Stimulated activated CD4-positive, alpha-beta T cell treated with anti-CD3 and anti-CD28 coated beads, Interleukin-1b, Interleukin-23, amount 100 ng/mL, for 48 hours (primary cell): ENCODE measurements at regions not wholly inside any gene's neighbourhood (a gene's known extent, or its start where the extent isn't known, plus 50 kb on each side); places are given as distances from the start of the nearest gene placed in this dataset.

Source experiments
- DNase-seq: peaks from one replicate; pipeline ENCODE4 v3.0.0-alpha.2; 2020

DNA sequence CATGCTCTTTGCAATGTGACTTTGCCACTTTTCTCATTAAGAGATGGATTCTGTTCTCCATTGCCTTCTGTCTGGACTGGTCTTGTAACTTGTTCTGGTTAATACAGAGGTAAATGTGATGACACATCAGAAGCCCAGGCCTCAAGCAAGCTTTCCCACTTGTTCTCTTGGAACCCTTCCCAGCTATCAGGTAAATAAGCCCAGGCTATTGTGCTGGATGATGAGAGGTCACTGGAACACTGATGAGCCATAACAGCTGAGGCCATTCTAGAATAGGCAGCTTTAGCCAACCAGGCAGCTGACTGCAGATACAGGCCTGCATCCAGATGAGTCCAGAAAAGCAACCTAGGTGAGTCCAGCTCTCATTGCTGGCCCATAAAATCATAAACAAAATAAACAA lies 1007.0 kb upstream of the ACVR2A start:
- no peak for DNase-seq

DNA sequence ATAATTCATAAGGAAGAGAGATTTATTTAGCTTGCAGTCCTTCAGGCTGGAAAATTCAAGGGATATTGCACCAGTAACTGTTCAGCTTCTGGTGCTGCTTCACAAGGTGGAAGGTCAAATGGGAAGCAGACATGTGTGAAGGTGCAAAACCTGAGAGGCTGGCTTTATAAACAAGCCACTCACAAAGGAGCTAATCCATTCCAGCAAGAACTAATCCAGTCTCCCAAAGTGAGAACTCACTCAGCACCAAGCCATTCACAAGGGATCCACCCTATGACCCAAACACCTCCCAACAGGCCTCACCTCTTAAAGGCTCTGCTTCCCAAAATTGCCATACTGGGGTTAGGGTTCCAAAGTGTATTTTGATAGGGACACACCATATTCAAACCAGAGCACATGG lies 1018.4 kb upstream of the ACVR2A start:
- DNase-seq, result no peak

DNA sequence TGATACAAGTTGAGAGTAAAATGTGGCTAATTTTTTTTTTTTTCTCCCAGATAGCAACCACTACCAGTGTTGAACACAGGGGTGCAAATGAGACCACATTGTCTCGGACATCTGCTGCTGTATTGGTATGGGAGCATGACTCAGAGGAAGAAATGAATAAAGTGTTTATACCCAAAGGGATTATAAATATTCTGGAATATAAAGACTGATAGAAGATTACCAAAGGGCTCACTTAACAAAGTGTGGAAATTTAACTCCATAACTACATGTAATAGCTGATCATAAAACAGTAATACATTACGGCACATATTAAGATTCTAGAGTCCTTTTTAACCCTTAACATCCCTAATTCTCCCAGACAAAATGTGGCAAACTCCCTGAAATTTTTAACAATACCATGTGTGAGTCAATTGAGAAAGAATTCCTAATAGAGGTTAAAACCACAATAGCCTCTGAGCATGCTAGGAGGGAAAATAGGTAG lies 1023.0 kb upstream of the ACVR2A start:
- no peak for DNase-seq

DNA sequence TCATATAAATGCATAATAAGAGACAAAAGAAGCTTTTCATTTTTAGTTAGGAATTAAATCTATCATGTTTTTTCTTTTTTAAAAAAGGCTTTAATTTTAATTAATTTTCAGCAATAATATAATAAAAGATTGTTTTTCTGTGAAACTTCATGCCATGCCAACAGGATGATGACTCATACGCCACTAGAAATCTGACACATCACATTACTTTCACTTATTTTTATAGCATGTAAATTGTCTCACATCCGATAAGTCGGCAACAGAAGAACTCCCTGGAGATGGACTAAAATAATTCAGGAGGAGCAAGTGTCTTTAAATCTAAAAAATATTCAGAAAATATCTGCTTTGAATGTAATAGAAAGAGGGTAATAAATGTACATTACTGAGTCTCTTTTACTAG lies 1024.2 kb upstream of the ACVR2A start:
- no peak for DNase-seq

DNA sequence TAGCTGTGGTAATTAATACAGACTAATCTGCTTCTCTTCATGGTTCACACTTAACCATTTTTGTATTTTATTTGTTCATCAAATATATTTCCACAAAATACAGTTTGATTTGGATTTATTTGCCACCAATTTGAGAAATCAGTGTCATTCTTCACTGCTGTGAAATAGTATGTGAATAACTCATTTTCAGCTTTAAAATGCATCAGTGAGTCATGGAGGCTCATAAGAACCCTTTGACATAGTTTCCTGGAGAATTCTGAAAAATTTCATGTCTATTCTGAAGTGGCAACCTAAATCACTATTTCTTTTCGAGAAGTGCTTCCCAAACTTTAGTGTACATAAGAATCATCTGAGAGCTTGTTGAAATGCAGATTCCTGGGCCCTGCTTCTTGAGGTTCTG lies 1026.7 kb upstream of the ACVR2A start:
- DNase-seq, result no peak

DNA sequence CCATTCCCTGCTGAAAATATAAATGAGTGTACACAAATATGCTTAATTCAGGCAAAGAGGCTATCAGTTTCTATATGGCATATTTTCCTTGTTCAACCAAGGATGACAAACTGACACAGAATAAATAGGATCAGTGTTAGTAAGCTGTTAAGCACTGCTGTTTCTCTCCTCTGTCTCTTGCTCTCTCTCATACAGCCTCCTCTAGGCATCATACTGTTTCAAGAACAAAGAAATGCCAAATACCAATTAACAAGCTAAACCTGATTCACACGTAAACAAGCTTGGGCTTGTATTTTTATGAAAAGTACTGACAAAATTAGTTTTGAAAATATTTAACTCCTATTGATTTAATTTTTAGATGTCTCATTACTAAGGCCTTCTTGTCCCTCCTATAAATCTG lies 1027.2 kb upstream of the ACVR2A start:
- no peak for DNase-seq

DNA sequence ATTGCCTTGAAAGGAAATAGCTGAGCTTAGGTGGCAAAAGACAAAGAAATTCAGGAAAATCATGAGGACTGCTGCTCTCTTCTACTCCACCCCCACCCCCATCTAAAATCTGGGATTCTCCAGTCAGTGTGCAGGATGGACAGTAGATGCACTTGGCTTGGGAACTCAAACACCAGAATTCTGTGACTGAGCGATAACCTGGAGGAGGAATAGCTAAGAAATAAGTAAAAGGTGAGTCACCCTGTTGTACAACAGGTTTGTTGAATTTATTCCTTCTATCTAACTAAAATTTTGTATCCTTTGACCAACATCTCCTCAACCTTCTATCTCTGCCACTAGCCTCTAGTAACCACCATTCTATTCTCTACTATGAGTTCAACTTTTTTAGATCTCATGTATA lies 1029.9 kb upstream of the ACVR2A start:
- no peak for DNase-seq

DNA sequence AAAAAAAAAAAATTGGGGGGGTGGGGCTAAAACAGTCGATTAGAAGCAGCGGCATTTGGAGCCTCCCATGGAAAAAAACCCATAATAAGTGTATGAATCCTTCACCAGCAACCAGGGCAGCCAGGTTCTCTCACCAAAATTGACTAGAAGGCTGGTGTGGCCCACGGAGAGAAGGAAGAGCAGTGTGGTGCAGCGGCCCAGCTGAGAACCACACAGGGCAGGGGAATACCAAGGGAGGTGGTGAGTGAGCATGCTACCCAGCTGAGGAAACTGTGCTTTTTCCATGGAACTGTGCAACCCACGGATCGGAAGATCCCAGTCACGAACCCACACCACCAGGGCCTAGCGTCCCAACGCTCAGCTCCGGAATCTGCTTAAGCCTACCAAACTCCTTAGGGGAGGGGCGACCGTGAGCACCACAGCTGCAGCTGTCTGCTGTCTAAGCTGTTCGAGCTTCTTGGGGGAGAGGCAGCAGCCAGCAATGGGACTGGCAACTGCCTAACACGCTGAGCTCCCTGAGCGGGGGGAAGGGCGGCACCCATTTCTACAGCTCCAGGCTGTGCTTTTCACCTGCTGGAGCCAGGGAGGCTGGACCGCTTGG lies 1037.2 kb upstream of the ACVR2A start:
- DNase-seq, result no peak

DNA sequence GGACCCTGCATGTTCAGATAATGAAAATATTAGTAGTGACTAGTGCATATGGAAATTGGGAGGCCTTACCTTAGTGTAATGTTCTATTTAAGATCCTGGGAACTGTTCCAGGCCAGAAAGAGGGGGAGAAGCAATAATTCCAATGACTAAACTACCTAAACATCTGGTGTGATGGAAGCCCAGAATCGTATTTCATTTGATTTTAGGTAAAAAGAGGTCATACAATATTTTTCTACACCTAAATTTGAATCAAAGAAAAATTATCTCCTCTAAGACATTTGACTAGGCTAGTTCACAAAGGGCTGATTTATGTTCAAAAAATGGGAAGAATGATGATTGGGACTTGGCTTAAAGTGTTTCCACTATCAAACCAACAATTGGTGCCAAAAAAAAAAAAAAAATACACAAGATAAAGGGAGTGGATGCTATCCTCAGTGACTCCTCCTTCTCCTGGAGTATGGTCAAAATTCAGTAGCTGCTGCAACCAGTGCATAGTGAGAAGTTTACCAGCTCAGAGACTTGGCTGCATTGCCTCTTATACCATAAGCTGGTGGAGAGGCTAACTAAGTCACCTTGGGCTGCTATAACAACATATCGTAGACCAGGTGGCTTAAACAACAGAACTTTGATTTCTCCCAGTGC lies 1038.3 kb upstream of the ACVR2A start:
- DNase-seq, result no peak

DNA sequence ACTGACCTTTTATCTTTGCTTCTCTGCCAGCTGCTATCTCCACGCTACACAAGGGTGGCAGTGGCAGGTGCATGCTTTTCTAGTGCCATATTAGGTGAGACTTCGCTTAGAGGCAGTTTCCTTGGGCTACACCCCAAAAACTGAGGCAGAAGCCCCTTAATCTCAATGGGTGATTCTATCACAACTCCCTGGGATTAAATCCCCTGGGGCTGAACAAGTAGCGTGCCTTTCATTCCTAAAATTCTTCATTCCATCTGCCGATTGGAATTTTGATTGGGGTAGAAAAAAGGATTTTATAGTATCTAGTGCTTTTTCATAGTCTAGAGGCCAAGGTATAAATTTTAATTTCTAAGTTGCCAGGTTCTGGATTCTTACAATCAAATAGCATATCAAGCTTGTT lies 1040.5 kb upstream of the ACVR2A start:
- no peak for DNase-seq

DNA sequence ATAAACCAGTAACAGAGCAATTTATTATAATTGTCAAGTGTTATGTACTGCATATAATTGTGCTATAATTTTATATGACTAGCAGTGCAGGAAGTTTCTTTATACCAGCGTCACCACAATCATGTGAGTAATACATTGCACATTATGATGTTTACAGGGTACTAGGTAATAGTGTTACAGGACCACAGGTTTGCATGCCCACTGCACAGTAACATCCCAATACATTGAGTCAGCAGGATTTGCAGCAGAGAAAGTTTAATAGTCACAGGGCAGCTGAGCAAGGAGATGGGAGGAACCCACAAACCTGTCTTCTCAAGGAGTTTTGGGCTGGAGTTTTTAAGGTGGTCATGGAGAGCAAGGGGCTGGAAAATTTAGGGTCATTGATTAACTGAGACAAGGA lies 1042.9 kb upstream of the ACVR2A start:
- no peak for DNase-seq

DNA sequence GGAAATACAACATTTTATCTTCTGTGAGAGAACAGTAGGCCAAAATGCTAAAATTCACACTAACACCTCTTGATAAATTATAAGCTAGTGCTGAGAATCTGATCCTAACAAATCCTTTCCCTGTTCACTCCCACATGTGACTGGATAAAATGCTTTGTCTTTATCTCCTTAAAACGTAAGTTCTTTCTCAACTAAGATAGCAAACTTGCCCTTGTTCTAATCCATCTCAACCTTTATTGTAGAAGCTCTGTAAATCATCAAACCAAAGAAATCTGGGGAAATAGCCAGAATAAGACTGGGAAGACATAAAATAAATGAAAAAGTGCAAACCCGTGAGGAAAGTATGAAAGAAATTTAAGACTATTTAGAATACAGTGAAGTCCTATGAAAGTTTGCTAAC lies 1058.4 kb upstream of the ACVR2A start:
- DNase-seq, result no peak

DNA sequence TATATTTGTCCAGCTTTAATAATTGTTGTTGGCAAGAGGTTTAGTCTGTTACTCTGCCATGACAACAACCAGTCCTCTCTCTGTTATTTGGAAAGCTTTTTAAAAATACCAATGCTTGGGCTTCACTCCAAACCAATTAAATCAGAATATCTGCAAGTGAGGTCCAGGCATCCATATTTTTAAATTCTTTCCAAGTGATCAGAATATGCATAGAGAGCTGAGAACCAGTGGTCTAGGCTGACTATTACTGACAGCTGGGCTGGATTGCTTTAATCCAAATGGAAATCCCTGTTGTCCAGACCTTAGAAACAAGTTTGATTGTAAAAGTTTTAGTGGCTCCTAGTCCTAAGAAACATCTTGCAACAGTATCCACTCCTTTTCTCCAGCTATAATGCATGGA lies 1059.7 kb upstream of the ACVR2A start:
- DNase-seq, result no peak

DNA sequence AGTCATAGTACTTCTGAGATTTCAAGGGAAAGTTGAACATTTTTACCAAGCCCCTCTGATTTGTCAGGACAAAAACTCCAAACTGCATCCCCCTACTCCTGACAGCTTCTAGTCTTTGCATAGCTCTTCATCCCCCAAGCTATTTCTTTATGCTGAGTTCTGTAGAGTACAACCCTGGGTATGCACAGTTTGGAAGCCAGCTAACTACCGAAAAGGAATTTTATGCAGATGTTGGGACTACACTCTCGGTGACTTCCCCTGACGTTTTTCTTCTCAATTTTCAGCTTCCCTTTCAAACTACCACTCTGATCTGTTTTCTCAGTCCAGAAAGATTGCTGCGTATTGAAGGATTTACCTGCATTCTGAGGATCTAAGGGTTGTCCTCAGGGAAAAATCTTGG lies 1060.2 kb upstream of the ACVR2A start:
- no peak for DNase-seq

DNA sequence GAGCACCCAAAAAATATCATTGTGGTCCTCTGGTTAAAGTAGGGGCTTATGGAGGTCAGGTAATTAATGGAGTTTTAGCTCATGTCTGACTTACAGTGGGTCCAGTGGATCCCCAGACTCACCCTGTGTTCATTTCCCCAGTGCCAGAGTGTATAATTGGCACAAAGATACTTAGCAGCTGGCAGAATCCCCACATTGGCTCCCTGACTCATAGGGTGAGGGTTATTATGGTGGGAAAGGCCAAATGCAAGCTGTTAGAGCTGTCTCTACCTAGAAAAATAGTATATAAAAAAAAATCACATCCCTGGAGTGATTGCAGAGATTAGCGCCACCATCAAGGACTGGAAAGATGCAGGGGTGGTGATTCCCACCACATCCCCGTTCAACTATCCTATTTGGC lies 1067.6 kb upstream of the ACVR2A start:
- DNase-seq, result no peak

DNA sequence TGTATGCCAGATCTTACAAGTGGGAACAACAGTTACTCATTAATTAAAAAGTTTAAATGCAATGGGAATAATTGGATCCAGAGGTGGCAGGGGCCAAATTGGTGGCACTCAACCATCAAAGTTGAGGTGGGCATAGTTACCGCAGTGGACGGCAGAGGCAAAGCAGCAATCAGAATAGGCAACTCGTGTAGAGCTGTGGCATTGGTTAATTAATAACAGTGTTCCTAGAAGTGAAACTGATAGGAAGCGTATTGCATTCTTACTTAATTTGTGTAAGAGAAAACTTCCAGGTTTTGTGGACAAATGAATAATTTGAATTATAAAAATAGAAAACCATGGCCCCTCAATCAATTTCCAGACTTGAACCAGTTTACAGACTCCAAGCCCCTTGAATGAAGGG lies 1068.2 kb upstream of the ACVR2A start:
- no peak for DNase-seq

DNA sequence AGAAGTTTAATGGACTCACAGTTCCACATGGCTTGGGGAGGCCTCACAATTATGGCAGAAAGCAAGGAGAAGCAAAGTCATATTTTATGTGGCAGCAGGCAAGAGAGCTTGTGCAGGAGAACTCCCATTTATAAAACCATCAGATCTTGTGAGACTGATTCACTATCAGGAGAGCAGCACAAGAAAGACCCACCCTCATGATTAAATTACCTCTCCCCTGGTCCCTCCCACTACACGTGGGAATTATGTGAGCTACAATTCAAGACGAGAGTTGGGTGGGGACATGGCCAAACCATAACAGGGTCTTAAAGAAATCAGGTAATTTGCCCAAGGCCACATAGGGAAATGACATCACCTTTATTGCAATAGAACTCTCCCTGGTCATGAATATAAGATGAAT lies 1073.3 kb upstream of the ACVR2A start:
- no peak for DNase-seq

DNA sequence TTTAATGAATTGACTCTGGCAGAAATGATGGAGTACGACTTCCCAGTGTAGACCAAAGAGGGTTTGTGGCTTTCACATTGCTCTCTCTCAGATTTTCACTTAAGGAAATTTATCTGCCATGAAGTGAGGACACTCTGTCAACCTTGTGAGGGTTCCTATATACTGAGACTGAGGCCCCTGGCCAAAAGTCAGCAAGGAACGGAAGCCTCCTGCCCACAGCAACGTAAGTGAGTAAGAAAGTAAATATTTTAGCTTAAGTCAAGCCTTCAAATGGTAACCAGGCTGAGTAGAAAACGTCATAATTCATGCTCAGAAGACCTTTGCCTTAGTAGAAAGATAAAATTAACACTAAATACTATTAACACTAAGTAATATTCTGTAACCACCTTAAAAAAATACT lies 1080.5 kb upstream of the ACVR2A start:
- DNase-seq, result no peak

DNA sequence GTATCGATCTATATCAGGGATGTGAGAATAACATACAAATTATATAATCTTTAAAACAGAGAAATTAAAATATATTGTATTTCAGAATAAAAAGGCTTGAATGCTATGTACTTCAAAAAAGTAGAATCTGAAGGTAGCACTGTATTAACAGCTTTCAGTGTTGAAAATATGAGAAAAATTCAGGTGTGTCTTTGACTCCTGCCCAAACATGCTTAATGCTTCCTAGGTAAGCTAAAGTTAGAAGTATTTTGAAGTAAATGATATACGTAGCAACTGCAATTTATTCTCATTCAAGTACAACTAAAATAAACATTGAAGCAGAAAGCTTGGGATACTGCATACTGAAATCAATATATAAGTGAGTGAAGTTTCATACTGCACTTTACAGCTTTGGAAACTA lies 1082.0 kb upstream of the ACVR2A start:
- no peak for DNase-seq

DNA sequence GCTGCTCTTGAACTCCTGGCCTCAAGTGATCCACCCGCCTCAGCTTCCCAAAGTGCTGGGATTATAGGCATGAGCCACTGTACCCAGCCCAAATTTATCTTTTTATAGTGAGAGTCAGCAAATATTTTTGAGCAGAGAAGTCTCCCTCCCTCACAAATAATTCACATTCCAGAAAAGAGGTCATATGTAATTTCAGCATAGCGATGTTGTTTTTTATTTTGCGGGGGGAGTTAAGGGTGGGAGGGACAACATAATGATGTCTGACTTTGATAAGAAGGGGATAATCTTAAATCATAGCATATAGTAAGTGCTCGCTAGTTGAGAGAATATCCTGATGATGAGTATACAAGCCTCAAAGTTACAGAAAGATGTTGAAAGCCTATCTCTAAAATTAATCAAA lies 1090.2 kb upstream of the ACVR2A start:
- DNase-seq, result no peak

DNA sequence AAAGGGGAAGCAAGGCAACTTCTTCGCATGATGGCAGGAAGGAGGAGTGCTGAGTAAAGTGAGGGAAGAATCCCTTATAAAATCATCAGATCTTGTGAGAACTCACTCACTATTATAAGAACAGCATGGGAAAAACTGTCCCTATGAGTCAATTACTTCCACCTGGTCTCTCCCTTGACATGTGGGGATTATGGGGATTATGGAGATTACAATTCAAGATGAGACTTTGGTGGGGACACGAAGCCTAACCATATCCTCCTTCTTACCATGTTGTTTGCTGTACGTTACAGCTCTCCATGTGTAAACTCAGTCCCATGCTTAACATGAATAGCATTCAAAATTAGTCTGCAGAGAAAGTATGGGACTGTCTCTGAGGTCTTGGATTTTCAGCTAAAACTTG lies 1096.8 kb upstream of the ACVR2A start:
- no peak for DNase-seq

DNA sequence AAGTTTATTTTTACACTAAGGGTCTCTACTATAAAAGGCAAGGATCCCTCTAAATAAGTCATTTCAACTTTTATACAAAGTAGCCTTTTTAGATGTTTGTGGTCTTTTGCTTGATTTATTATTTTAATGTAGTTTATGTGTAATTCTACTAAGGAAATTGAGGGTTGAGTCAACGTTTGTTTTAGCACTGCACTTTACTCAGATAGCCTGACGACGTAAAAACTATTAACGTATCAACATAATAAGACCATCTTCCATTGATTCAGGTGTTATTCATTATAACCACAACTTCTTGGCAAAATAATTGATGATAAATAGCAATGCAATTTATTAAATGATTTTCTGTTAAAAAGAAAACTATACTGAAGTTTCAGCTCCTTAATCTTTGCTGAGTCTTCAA lies 1103.6 kb upstream of the ACVR2A start:
- DNase-seq, result no peak

DNA sequence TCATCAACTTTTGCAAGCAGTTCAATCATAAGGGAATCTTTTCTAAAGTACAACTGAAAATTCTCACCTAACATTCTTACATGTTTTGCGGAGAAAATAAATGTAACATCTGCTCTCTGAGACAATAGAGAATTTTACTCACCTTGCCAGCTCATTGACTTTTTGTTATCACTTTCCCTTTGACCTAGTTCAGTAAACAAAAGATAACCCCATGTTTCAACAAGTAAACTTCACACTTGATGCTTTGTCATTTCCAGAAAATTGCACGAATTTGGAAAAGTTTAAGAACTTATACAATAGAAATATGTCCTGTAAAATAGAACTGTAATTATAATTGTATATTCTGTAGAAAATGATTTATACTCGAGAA lies 1110.0 kb upstream of the ACVR2A start:
- no peak for DNase-seq

DNA sequence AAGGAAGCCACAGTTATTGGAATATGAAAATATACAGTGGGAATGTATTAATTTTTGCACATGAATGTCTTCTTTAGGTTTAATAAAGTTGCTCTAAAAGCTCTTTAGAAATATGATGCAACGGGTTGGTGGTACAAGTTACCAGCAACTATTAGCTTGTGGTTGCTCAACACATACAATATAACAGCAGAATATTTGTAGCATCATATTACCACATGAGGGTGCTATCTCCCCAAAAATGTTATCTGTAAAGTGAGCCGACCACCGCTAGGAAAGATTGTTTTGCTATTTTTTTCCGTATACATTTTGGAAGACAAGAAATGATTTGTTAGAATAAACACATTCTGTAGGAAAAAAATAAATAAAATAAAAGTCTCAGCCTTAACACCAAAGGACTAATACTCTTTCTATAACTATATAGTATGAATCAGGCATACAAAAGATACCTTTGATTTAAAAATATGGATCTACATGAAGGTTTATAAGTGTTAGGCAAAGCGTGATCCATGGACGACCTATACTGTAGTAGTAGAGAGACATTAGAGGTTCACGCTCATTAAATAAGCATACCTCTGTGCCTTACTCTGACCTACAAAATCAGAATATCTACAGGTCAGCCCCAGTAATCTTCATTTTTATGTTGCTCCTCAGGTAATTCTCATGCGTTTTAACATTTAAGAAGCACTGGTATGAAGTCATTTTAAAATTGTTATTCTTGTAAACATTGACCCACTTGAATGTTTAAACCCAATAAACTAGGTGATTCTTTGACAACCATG lies 1110.6 kb upstream of the ACVR2A start:
- DNase-seq, result no peak

DNA sequence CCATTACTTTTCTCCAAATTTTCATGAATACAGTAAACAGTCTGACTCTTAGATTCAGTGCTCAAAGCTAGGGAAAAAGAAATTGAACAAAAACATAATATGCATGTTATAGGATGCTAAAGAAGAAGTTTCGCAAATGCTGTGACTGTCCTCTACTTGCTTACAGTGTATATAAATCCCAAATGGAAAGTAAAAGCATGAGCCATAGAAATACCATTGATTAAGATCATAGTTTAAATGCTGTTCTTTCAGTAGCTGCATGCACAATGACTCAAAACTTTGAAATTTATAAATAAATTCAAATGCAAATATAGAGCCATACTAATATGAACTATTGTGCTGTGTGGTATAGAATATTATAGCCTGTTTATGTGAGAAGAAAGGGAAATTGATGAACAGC lies 1113.9 kb upstream of the ACVR2A start:
- DNase-seq, result no peak
